NCI-H510A (cell line): ENCODE measurements at regions not wholly inside any gene's neighbourhood (a gene's known extent, or its start where the extent isn't known, plus 50 kb on each side); places are given as distances from the start of the nearest gene placed in this dataset.

Experiments used
- DNase-seq: peaks from one replicate; lab custom pipeline; 2025; lab: John Stamatoyannopoulos, UW

- DNase-seq, result no peak
These were observed 234.9 kb downstream of the OPA1 start for GRCh38 chr3:193827871-193828270.

- DNase-seq, result peak; percentile 68
These were observed 235.5 kb downstream of the OPA1 start for GRCh38 chr3:193828477-193828876.

GRCh38 chr3:193829781-193830180 is 236.8 kb downstream of the OPA1 start:
- peak; percentile 38 for DNase-seq

- peak; percentile 89 for DNase-seq
These were observed 237.8 kb downstream of the OPA1 start for GRCh38 chr3:193830791-193831191.

- no peak for DNase-seq
These were observed 238.8 kb downstream of the OPA1 start for GRCh38 chr3:193831495-193832455.

- no peak for DNase-seq
These were observed 239.9 kb downstream of the OPA1 start for GRCh38 chr3:193832833-193833413.

DNA sequence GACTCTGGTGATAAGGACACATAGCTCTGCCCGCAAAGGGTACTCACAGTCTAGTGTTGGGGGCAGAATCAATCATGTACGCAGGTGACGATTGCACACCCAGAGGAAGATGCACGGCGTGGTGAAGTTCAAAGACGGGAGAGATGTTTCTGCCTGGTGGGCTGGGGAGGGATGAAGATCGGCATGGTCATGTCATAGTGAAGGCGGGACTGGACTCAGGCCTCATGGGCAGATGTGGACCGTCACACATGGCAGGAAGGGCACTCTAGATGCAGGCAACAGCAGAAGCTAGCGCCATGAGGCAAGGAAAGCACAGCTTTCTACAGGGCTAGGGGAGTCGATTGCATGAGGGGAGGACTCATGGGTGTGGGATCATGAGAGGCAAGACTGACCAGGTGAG is 240.6 kb downstream of the OPA1 start:
- DNase-seq, result no peak

- DNase-seq, result no peak
These were observed 242.4 kb downstream of the OPA1 start for GRCh38 chr3:193835414-193835813.

DNA sequence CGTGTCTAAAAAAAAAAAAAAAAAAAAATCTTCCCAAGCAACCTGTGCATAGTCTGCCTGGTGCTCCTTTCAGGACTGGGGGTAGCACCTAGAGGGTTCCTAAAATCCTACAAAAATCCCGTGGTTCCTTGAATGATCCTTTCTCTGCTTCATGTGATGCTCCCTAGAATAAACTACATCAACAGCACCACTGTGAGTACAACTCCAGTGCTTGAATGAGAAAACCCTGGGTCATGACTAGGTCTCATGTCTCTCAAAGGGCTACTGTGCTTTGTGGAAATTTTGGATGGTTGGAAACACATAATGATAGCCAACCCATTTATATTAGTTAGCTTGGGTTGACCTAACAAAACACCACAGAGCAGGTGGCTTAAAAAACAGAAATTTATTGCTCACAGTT is 243.5 kb downstream of the OPA1 start:
- DNase-seq, result no peak

- no peak for DNase-seq
These were observed 243.9 kb downstream of the OPA1 start for GRCh38 chr3:193836918-193837317.

- DNase-seq, result no peak
These were observed 244.4 kb downstream of the OPA1 start for GRCh38 chr3:193837347-193837827.

- DNase-seq, result no peak
These were observed 247.2 kb downstream of the OPA1 start for GRCh38 chr3:193840111-193840641.

DNA sequence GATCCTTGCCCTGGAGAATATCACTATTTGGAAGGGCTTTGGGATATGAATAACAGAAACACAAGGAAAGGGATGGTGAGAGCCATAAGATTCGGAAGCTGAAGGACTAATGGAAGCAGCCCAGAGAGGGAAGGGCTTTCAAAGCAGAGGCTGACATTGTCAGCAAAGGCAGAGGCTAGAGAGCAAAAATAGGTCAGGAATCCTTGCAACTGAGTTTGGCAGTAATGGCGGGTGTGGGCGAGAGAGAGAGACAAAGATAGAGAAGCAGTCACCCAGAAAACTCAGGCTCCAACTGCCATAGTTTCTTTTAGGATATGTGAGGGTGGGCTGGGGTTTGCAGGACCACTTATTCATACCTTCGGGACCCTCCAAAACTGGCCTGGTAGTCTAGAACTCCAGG is 248.6 kb downstream of the OPA1 start:
- DNase-seq, result no peak

GRCh38 chr3:193842029-193842798 is 249.2 kb downstream of the OPA1 start:
- DNase-seq, result no peak

DNA sequence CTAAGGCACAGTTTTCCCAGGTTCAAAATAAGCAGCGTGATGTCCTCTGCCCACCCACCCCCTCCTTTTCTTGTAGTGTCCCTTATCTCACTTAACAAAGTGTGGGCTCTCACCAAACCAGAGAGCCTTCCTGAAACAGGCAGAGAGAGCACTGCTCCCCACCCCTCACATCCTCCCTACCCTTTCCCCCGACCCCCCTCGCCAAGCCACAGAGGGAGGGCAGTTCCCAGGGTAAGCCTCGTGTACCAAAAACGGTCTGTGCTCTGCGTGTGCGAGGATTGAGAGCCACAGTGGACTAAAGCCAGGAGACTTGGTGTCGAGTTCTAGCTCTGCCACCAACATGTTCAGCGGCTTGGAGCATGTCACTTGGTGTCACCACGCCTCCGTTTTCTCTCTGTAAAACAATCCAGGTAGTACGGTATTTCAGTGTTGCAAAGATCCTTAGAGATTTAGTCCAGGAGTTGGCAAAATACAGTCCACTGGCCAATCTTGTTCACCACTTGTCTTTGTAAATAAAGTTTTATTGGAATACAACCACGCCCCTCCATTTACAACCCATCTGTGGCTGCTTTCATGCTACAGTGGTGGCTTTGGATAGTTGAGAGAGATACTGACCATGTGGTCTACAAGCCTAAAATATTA is 249.9 kb downstream of the OPA1 start:
- no peak for DNase-seq

GRCh38 chr3:193843474-193844301 is 250.7 kb downstream of the OPA1 start:
- no peak for DNase-seq

GRCh38 chr3:193844472-193844871 is 251.5 kb downstream of the OPA1 start:
- DNase-seq, result no peak

DNA sequence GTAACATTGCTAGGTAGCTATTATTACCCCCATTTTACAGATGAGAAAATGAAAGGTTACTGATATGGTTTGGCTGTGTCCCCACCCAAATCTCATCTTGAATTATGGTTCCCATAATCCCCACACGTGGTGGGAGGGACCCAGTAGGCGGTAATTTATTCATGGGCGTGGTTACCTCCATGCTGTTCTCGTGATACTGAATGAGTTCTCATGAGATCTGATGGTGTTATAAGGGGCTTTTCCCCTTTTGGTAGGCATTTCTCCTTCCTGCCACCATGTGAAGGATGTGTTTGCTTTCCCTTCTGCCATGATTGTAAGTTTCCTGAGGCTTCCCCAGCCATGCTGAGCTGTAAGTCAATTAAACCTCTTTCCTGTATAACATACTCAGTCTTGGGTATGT is 252.1 kb downstream of the OPA1 start:
- no peak for DNase-seq

GRCh38 chr3:193846569-193846968 is 253.6 kb downstream of the OPA1 start:
- no peak for DNase-seq

GRCh38 chr3:193847402-193847801 is 254.4 kb downstream of the OPA1 start:
- no peak for DNase-seq

DNA sequence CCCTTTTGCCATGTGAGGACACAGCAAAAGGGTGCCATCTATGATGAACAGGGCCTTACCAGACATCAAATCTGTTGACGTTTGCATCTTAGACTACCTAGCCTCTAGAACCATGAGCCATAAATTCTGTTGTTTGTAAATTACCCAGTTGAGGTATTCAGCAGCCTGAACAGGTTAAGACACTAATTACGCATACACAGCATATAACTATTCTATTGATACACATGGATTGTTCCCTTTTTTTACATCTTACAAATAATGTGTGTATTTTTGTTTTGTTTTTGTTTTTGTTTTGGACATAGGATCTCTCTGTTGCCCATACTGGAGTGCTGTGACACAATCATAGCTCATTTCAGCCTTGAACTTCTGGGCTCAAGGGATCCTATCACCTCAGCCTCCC is 255.5 kb downstream of the OPA1 start:
- no peak for DNase-seq
